ENCODE measurements at regions not wholly inside any gene's neighbourhood (a gene's known extent, or its start where the extent isn't known, plus 50 kb on each side); places are given as distances from the start of the nearest gene placed in this dataset.

GRCh38 chr9:28155067-28155466, 581.8 kb upstream of the C9orf72 start:
- DNase-seq (ENCODE audit: insufficient read length, low spot score) (no peak), FAIRE-seq (no peak)
- no peak for TF ChIP-seq POLR2A (IDR thresholded peaks at IDR 0.05; ENCODE audit: low read depth, low read length)

- no peak for FAIRE-seq
- no peak for DNase-seq (ENCODE audit: insufficient read length, low spot score)
- no peak for TF ChIP-seq POLR2A (IDR thresholded peaks at IDR 0.05; ENCODE audit: low read depth, low read length)
These were observed 582.4 kb upstream of the C9orf72 start for GRCh38 chr9:28155671-28156070.

GRCh38 chr9:28158451-28158850, 585.2 kb upstream of the C9orf72 start:
- no peak for TF ChIP-seq POLR2A (IDR thresholded peaks at IDR 0.05; ENCODE audit: low read depth, low read length)
- no peak for DNase-seq (ENCODE audit: insufficient read length, low spot score)
- FAIRE-seq = no peak

- no peak for FAIRE-seq
- no peak for TF ChIP-seq POLR2A (IDR thresholded peaks at IDR 0.05; ENCODE audit: low read depth, low read length)
- DNase-seq (ENCODE audit: insufficient read length, low spot score) = no peak
These were observed 590.3 kb upstream of the C9orf72 start for GRCh38 chr9:28163619-28164018.

GRCh38 chr9:28166179-28166578, 592.9 kb upstream of the C9orf72 start:
- TF ChIP-seq POLR2A (IDR thresholded peaks at IDR 0.05; ENCODE audit: low read depth, low read length) = no peak
- FAIRE-seq (no peak), DNase-seq (ENCODE audit: insufficient read length, low spot score) (no peak)

- FAIRE-seq (no peak), DNase-seq (ENCODE audit: insufficient read length, low spot score) (no peak)
- no peak for TF ChIP-seq POLR2A (IDR thresholded peaks at IDR 0.05; ENCODE audit: low read depth, low read length)
These were observed 603.9 kb upstream of the C9orf72 start for GRCh38 chr9:28177142-28177541.

- no peak for TF ChIP-seq POLR2A (IDR thresholded peaks at IDR 0.05; ENCODE audit: low read depth, low read length)
- FAIRE-seq = no peak
- no peak for DNase-seq (ENCODE audit: insufficient read length, low spot score)
These were observed 604.6 kb upstream of the C9orf72 start for GRCh38 chr9:28177925-28178324.

GRCh38 chr9:28179893-28180292, 606.6 kb upstream of the C9orf72 start:
- DNase-seq (ENCODE audit: insufficient read length, low spot score) (no peak), FAIRE-seq (no peak)
- TF ChIP-seq POLR2A (IDR thresholded peaks at IDR 0.05; ENCODE audit: low read depth, low read length) = no peak

GRCh38 chr9:28190981-28191380, 617.7 kb upstream of the C9orf72 start:
- FAIRE-seq (no peak), DNase-seq (ENCODE audit: insufficient read length, low spot score) (no peak)
- no peak for TF ChIP-seq POLR2A (IDR thresholded peaks at IDR 0.05; ENCODE audit: low read depth, low read length)

- TF ChIP-seq POLR2A (IDR thresholded peaks at IDR 0.05; ENCODE audit: low read depth, low read length) = no peak
- FAIRE-seq (no peak), DNase-seq (ENCODE audit: insufficient read length, low spot score) (no peak)
These were observed 624.4 kb upstream of the C9orf72 start for GRCh38 chr9:28197653-28198052.

- no peak for DNase-seq (ENCODE audit: insufficient read length, low spot score)
- FAIRE-seq = no peak
- TF ChIP-seq POLR2A (IDR thresholded peaks at IDR 0.05; ENCODE audit: low read depth, low read length) = no peak
These were observed 629.8 kb upstream of the C9orf72 start for GRCh38 chr9:28203036-28203435.

GRCh38 chr9:28206280-28206679, 633.0 kb upstream of the C9orf72 start:
- DNase-seq (ENCODE audit: insufficient read length, low spot score) (no peak), FAIRE-seq (no peak)
- TF ChIP-seq POLR2A (IDR thresholded peaks at IDR 0.05; ENCODE audit: low read depth, low read length) = no peak

- TF ChIP-seq POLR2A (IDR thresholded peaks at IDR 0.05; ENCODE audit: low read depth, low read length) = no peak
- FAIRE-seq (no peak), DNase-seq (ENCODE audit: insufficient read length, low spot score) (no peak)
These were observed 634.4 kb upstream of the C9orf72 start for GRCh38 chr9:28207657-28208056.

- TF ChIP-seq POLR2A (IDR thresholded peaks at IDR 0.05; ENCODE audit: low read depth, low read length) = no peak
- FAIRE-seq (no peak), DNase-seq (ENCODE audit: insufficient read length, low spot score) (no peak)
These were observed 635.8 kb upstream of the C9orf72 start for GRCh38 chr9:28209130-28209529.

GRCh38 chr9:28212979-28213378, 639.7 kb upstream of the C9orf72 start:
- DNase-seq (ENCODE audit: insufficient read length, low spot score) = peak; percentile 6
- TF ChIP-seq POLR2A (IDR thresholded peaks at IDR 0.05; ENCODE audit: low read depth, low read length) = no peak
- peak; percentile 98 for FAIRE-seq

Data from H54 (cell line).